CD14-positive monocyte (primary cell): ENCODE measurements at regions not wholly inside any gene's neighbourhood (a gene's known extent, or its start where the extent isn't known, plus 50 kb on each side); places are given as distances from the start of the nearest gene placed in this dataset.

ENCODE experiments used
- DNase-seq, 3 donors: peaks; one replicate each; pipeline ENCODE4 v3.0.0-alpha.2; 2011 to 2022
- H2AFZ ChIP-seq: 2 replicates; pipeline ENCODE4 v1.6.0; 2012; ENCODE audit warnings: mild to moderate bottlenecking, low read depth, low read length, inconsistent platforms; ENCODE audit not compliant: insufficient read depth, poor library complexity, severe bottlenecking
- H3K27ac ChIP-seq, 2 donors: 1 replicate in 1 of 2; 2 replicates in 1 of 2; pipeline ENCODE4 v1.5.1; 2012 to 2013; ENCODE audit warnings: low read length in 2 of 2, control low read depth in 1 of 2, inconsistent platforms in 1 of 2, low read depth in 1 of 2, mild to moderate bottlenecking in 1 of 2
- H3K27me3 ChIP-seq, 2 donors: one replicate each; pipeline versions ENCODE4 v1.6.0 to v1.6.1; 2011 to 2013; ENCODE audit warnings: low read length in 2 of 2; ENCODE audit not compliant: control insufficient read depth in 2 of 2, insufficient read depth in 2 of 2
- H3K36me3 ChIP-seq, 2 donors: replicated peaks in 1 of 2; 1 replicate in 1 of 2; 2 replicates in 1 of 2; pipeline versions ENCODE4 v1.5.1 to v1.6.1; 2012 to 2013; ENCODE audit warnings: low read length in 2 of 2, control low read depth in 1 of 2, inconsistent platforms in 1 of 2, mild to moderate bottlenecking in 1 of 2; ENCODE audit not compliant: insufficient read depth in 2 of 2, control insufficient read depth in 1 of 2
- H3K4me1 ChIP-seq, 2 donors: 1 replicate in 1 of 2; 2 replicates in 1 of 2; pipeline versions ENCODE4 v1.5.1 to v1.6.1; 2012 to 2013; ENCODE audit warnings: low read length in 2 of 2, control low read depth in 1 of 2, inconsistent platforms in 1 of 2, mild to moderate bottlenecking in 1 of 2, moderate library complexity in 1 of 2; ENCODE audit not compliant: insufficient read depth in 2 of 2, control insufficient read depth in 1 of 2
- H3K4me2 ChIP-seq: replicated peaks from 2 replicates; pipeline ENCODE3; 2012; ENCODE audit warnings: low read length, moderate library complexity, mild to moderate bottlenecking; ENCODE audit not compliant: poor library complexity, severe bottlenecking; ENCODE audit errors: extremely low read depth
- H3K4me3 ChIP-seq, 3 experiments: fragments of 200-600 bp in 1 of 3; sonication (generic) in 1 of 3; replicated peaks in 1 of 3; 1 replicate in 2 of 3; 2 replicates in 1 of 3; pipeline ENCODE4 v1.5.1; 2011 to 2013; ENCODE audit warnings: low read length in 3 of 3, mild to moderate bottlenecking in 3 of 3, control low read depth in 2 of 3, low read depth in 2 of 3, inconsistent platforms in 1 of 3, moderate library complexity in 1 of 3
- H3K79me2 ChIP-seq: 2 replicates; pipeline ENCODE4 v1.6.0; 2012; ENCODE audit warnings: mild to moderate bottlenecking, control low read depth, inconsistent platforms, low read length, moderate library complexity; ENCODE audit not compliant: insufficient read depth
- H3K9ac ChIP-seq: 2 replicates; pipeline ENCODE4 v1.6.0; 2017; ENCODE audit warnings: low read length, mild to moderate bottlenecking; ENCODE audit not compliant: insufficient read depth, poor library complexity, severe bottlenecking
- H3K9me3 ChIP-seq, 2 donors: replicated peaks in 1 of 2; 1 replicate in 1 of 2; 2 replicates in 1 of 2; pipeline versions ENCODE4 v1.5.1 to v1.6.1; 2012 to 2013; ENCODE audit warnings: low read length in 2 of 2, control low read depth in 1 of 2; ENCODE audit not compliant: control insufficient read depth in 1 of 2, insufficient read depth in 1 of 2
- H4K20me1 ChIP-seq: 2 replicates; pipeline ENCODE4 v1.6.0; 2012; ENCODE audit warnings: mild to moderate bottlenecking, low read length, control low read depth, moderate library complexity; ENCODE audit not compliant: insufficient read depth
- H3K27ac Mint-ChIP-seq, 7 donors: one replicate each; pipeline ENCODE4 v1.8.0; 2020; ENCODE audit warnings: mild to moderate bottlenecking in 7 of 7, mixed read lengths in 7 of 7, moderate library complexity in 6 of 7, inconsistent platforms in 2 of 7
- H3K27me3 Mint-ChIP-seq, 3 donors: one replicate each; pipeline ENCODE4 v1.8.0; 2021 to 2022; ENCODE audit warnings: low read depth in 3 of 3, mild to moderate bottlenecking in 3 of 3, mixed read lengths in 3 of 3, moderate library complexity in 3 of 3, inconsistent platforms in 1 of 3
- H3K36me3 Mint-ChIP-seq, 2 donors: one replicate each; pipeline ENCODE4 v1.8.0; 2020; ENCODE audit warnings: mixed read lengths in 2 of 2, inconsistent platforms in 1 of 2, mild to moderate bottlenecking in 1 of 2
- H3K4me1 Mint-ChIP-seq: one replicate; pipeline ENCODE4 v1.8.0; 2020; ENCODE audit warnings: mild to moderate bottlenecking, mixed read lengths
- H3K4me3 Mint-ChIP-seq, 2 donors: one replicate each; pipeline ENCODE4 v1.8.0; 2020; ENCODE audit warnings: mild to moderate bottlenecking in 2 of 2, mixed read lengths in 2 of 2, moderate library complexity in 1 of 2
- H3K9me3 Mint-ChIP-seq, 7 donors: one replicate each; pipeline ENCODE4 v1.8.0; 2020 to 2022; ENCODE audit warnings: mixed read lengths in 7 of 7, mild to moderate bottlenecking in 6 of 7, moderate library complexity in 6 of 7, inconsistent platforms in 2 of 7
- CTCF ChIP-seq: fragments of 200-600 bp; IDR thresholded peaks from one replicate; pipeline ENCODE4 v1.8.0; 2022; ENCODE audit warnings: antibody characterized with exemption, mild to moderate bottlenecking
- WGBS: methylation state at CpG from one replicate; pipeline ENCODE4 v1.1.5; 2013; ENCODE audit warnings: missing lambda C conversion rate; ENCODE audit not compliant: insufficient coverage; 5-methylcytosine and 5-hydroxymethylcytosine counted together
- intact Hi-C, 2 donors: fragments of 100-400 bp; cut with micrococcal nuclease; formaldehyde crosslinking; loops; one replicate each; pipeline versions ENCODE4 v1.15.0 to v1.15.1; 2023

DNA sequence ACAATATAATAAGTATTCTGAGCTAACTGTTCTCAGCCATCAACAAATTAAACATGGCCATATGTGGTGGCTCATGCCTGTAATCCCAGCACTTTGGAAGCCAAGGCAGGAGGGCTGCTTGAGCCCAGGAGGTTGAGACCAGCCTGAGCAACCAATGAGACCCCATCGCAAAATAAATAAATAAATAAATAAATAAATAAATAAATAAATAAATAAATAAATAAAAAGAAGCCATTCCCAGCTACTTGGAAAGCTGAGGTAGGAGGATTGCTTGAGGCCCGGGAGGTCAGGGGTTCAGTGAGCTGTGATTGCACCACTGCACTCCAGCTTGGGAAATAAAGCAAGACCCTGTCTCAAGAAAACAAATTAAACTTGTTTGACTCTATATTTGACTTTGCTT, 1256.4 kb downstream of the EFNA5 start:
- Histone ChIP-seq H3K9me3 (peaks cover 0 to 5% of the 10 kb centered on the region in 2 donors), H3K36me3 (no peaks in the 10 kb centered on the region), H2AFZ (no peak overlapping the region), H3K4me3 (no peak overlapping the region), H3K4me1 (no peaks in the 10 kb centered on the region), H3K79me2 (no peaks in the 10 kb centered on the region), H3K9ac (no peak overlapping the region), H4K20me1 (no peaks in the 10 kb centered on the region), H3K27ac (no peak overlapping the region), H3K4me2 (no peak overlapping the region), H3K27me3 (no peaks in the 10 kb centered on the region)
- Mint-ChIP-seq H3K27ac (no peak overlapping the region), H3K4me1 (no peaks in the 10 kb centered on the region), H3K27me3 (no peaks in the 10 kb centered on the region), H3K36me3 (no peaks in the 10 kb centered on the region), H3K4me3 (no peak overlapping the region), H3K9me3 (peaks cover 0 to 2% (median 0%) of the 10 kb centered on the region in 7 donors)
- no peak for DNase-seq
- WGBS, result 100% methylated on average over 1 of the region's 2 CpGs
- intact Hi-C loops, result no loop called here
- TF ChIP-seq CTCF, result no peak

DNA sequence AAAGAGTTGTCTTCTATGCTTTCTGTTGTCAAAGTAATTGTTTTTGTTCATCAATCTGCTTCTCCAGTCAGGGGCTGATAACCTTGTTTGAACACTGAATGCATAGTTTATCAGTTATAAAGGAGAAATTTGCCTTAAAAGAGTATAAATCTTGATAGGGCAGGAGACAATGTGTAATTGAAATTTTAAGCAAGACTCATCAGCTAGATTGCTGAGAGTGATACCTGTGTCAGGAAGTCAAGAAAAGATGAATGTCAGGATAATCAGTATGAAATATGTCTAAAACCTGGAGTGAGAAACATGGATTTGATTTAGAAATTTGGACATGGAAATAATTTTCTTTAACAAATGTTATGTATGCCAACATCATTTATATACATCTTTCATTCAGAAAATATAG, 1258.1 kb downstream of the EFNA5 start:
- Histone ChIP-seq H3K36me3 (no peaks in the 10 kb centered on the region), H2AFZ (no peak overlapping the region), H4K20me1 (no peaks in the 10 kb centered on the region), H3K4me2 (no peak overlapping the region), H3K4me1 (no peaks in the 10 kb centered on the region), H3K9ac (no peak overlapping the region), H3K79me2 (no peaks in the 10 kb centered on the region), H3K4me3 (no peak overlapping the region), H3K27me3 (no peaks in the 10 kb centered on the region), H3K27ac (no peak overlapping the region), H3K9me3 (peaks cover 0 to 5% of the 10 kb centered on the region in 2 donors)
- H3K27ac Mint-ChIP-seq, result no peak overlapping the region
- TF ChIP-seq CTCF, result no peak
- H3K27me3 Mint-ChIP-seq, result no peaks in the 10 kb centered on the region
- H3K9me3 Mint-ChIP-seq, result peaks cover 0 to 2% (median 0%) of the 10 kb centered on the region in 7 donors
- H3K4me3 Mint-ChIP-seq, result no peak overlapping the region
- H3K4me1 Mint-ChIP-seq, result no peaks in the 10 kb centered on the region
- no peak for DNase-seq
- H3K36me3 Mint-ChIP-seq, result no peaks in the 10 kb centered on the region
- intact Hi-C loops, result no loop called here
